ENCODE measurements at regions not wholly inside any gene's neighbourhood (a gene's known extent, or its start where the extent isn't known, plus 50 kb on each side); places are given as distances from the start of the nearest gene placed in this dataset.
"Not testable (repeated sequence)": the region's sequence is repeated elsewhere in the genome, so short reads cannot be mapped to it uniquely, and the experiment has no call there.

GRCh38 chr21:8257083-8257799 lies 2264.1 kb upstream of the TPTE start:
- DNase-seq = peak in 1 of 3 donors; percentile 6
- H3K9me3 ChIP-seq, H3K36me3 ChIP-seq: not testable (repeated sequence)

GRCh38 chr21:8260065-8260627 lies 2261.2 kb upstream of the TPTE start:
- H3K27me3 ChIP-seq, DNase-seq, H3K4me3 ChIP-seq, H3K36me3 ChIP-seq, H3K4me1 ChIP-seq, H3K9me3 ChIP-seq, H3K27ac ChIP-seq: not testable (repeated sequence)

More at GRCh38 chr21:8257083-8257799, 2264.1 kb upstream of the TPTE start:
- not testable (repeated sequence) for H3K4me1 ChIP-seq, H3K27me3 ChIP-seq, H3K27ac ChIP-seq, H3K4me3 ChIP-seq

Small RNA genes in the stretch of these regions (small RNA-seq; reads per million reads assigned to genes)
- gene MIR3648-1 (0 reads per million in 2 donors), gene MIR3687-1 (0 reads per million in 2 donors), gene MIR6724-1 (0 reads per million in 2 donors), gene MIR6724-2 (0 reads per million in 2 donors), gene RF01518 (0 reads per million in 2 donors), gene RNA5-8SN2 (0 reads per million in 2 donors)

Measured in Peyer's patch (tissue), 4 donors.